ENCODE measurements at regions not wholly inside any gene's neighbourhood (a gene's known extent, or its start where the extent isn't known, plus 50 kb on each side); places are given as distances from the start of the nearest gene placed in this dataset.

GRCh38 chr4:186852073-186852420 is 128.4 kb upstream of the FAT1 start:
- Histone ChIP-seq H3K9me3 (no peaks in the 10 kb centered on the region), H3K27ac (no peak overlapping the region), H3K4me1 (no peaks in the 10 kb centered on the region), H3K4me3 (no peak overlapping the region), H3K36me3 (no peaks in the 10 kb centered on the region), H3K27me3 (no peaks in the 10 kb centered on the region)
- no peak for DNase-seq (ENCODE audit: low spot score in 2 of 2)
- 57% methylated on average over 2 of the region's 2 CpGs for WGBS
- no peak for TF ChIP-seq POLR2A (IDR thresholded peaks at IDR 0.05)

GRCh38 chr4:186852964-186853391 is 129.3 kb upstream of the FAT1 start:
- Histone ChIP-seq H3K4me1 (no peaks in the 10 kb centered on the region), H3K27me3 (no peaks in the 10 kb centered on the region), H3K36me3 (no peaks in the 10 kb centered on the region), H3K9me3 (no peaks in the 10 kb centered on the region), H3K4me3 (no peak overlapping the region), H3K27ac (no peak overlapping the region)
- WGBS = 70% methylated on average over 1 of the region's 1 CpG
- no peak for TF ChIP-seq POLR2A (IDR thresholded peaks at IDR 0.05)
- TF ChIP-seq EP300 (IDR thresholded peaks at IDR 0.05) = no peak
- TF ChIP-seq POLR2AphosphoS5 (IDR thresholded peaks at IDR 0.05) = no peak
- TF ChIP-seq CTCF (IDR thresholded peaks at IDR 0.05) = no peak
- no peak for DNase-seq (ENCODE audit: low spot score in 2 of 2)

- Histone ChIP-seq H3K4me1 (no peaks in the 10 kb centered on the region), H3K36me3 (no peaks in the 10 kb centered on the region), H3K27me3 (no peaks in the 10 kb centered on the region), H3K27ac (no peak overlapping the region), H3K9me3 (no peaks in the 10 kb centered on the region), H3K4me3 (no peak overlapping the region)
- WGBS = 88% methylated on average over 3 of the region's 3 CpGs
- no peak for TF ChIP-seq POLR2A (IDR thresholded peaks at IDR 0.05)
- no peak for TF ChIP-seq EP300 (IDR thresholded peaks at IDR 0.05)
- no peak for TF ChIP-seq CTCF (IDR thresholded peaks at IDR 0.05)
- no peak for TF ChIP-seq POLR2AphosphoS5 (IDR thresholded peaks at IDR 0.05)
- no peak for DNase-seq (ENCODE audit: low spot score in 2 of 2)
These were observed 130.6 kb upstream of the FAT1 start for GRCh38 chr4:186854256-186854655.

- Histone ChIP-seq H3K4me1 (no peaks in the 10 kb centered on the region), H3K36me3 (no peaks in the 10 kb centered on the region), H3K4me3 (no peak overlapping the region), H3K27me3 (no peaks in the 10 kb centered on the region), H3K9me3 (no peaks in the 10 kb centered on the region), H3K27ac (no peak overlapping the region)
- TF ChIP-seq POLR2A (IDR thresholded peaks at IDR 0.05) (no peak), CTCF (IDR thresholded peaks at IDR 0.05) (no peak), EP300 (IDR thresholded peaks at IDR 0.05) (no peak), POLR2AphosphoS5 (IDR thresholded peaks at IDR 0.05) (no peak)
- no peak for DNase-seq (ENCODE audit: low spot score in 2 of 2)
- WGBS = 100% methylated on average over 1 of the region's 1 CpG
These were observed 131.5 kb upstream of the FAT1 start for GRCh38 chr4:186855111-186855510.

- Histone ChIP-seq H3K27ac (no peak overlapping the region), H3K36me3 (no peaks in the 10 kb centered on the region), H3K27me3 (no peaks in the 10 kb centered on the region), H3K9me3 (no peaks in the 10 kb centered on the region), H3K4me3 (no peak overlapping the region), H3K4me1 (no peaks in the 10 kb centered on the region)
- TF ChIP-seq CTCF (IDR thresholded peaks at IDR 0.05) (no peak), POLR2A (IDR thresholded peaks at IDR 0.05) (no peak), EP300 (IDR thresholded peaks at IDR 0.05) (no peak), POLR2AphosphoS5 (IDR thresholded peaks at IDR 0.05) (no peak)
- DNase-seq (ENCODE audit: low spot score in 2 of 2) = no peak
These were observed 134.1 kb upstream of the FAT1 start for GRCh38 chr4:186857793-186858192.

GRCh38 chr4:186858355-186858754 is 134.7 kb upstream of the FAT1 start:
- 76% methylated on average over 1 of the region's 1 CpG for WGBS
- no peak overlapping the region for H3K27ac ChIP-seq
- no peak for TF ChIP-seq POLR2A (IDR thresholded peaks at IDR 0.05)
- no peak for TF ChIP-seq POLR2AphosphoS5 (IDR thresholded peaks at IDR 0.05)
- TF ChIP-seq CTCF (IDR thresholded peaks at IDR 0.05) = no peak
- TF ChIP-seq EP300 (IDR thresholded peaks at IDR 0.05) = no peak

More at GRCh38 chr4:186858355-186858754, 134.7 kb upstream of the FAT1 start:
- H3K4me3 ChIP-seq = no peak overlapping the region
- no peaks in the 10 kb centered on the region for H3K9me3 ChIP-seq
- H3K36me3 ChIP-seq = no peaks in the 10 kb centered on the region
- no peak for DNase-seq (ENCODE audit: low spot score in 2 of 2)
- H3K4me1 ChIP-seq = no peaks in the 10 kb centered on the region
- H3K27me3 ChIP-seq = no peaks in the 10 kb centered on the region
